OCI-LY3 (cell line): ENCODE measurements at regions not wholly inside any gene's neighbourhood (a gene's known extent, or its start where the extent isn't known, plus 50 kb on each side); places are given as distances from the start of the nearest gene placed in this dataset.

ENCODE experiments used
- H2AFZ ChIP-seq: fragments of 200-600, 300-600 bp; shearing (Covaris generic); 2 replicates; pipeline ENCODE4 v1.6.0; 2014; ENCODE audit warnings: antibody characterized with exemption, low read depth, low read length
- H3K27ac ChIP-seq: fragments of 200-600, 300-600 bp; sonication (generic); 2 replicates; pipeline ENCODE4 v1.5.1; 2014; ENCODE audit warnings: mild to moderate bottlenecking, low read length, moderate library complexity, mixed read lengths
- H3K27me3 ChIP-seq: fragments of 200-600, 300-600 bp; sonication (generic); 2 replicates; pipeline ENCODE4 v1.6.1; 2014; ENCODE audit warnings: low read depth, low read length, mixed read lengths
- H3K36me3 ChIP-seq: fragments of 200-600, 300-600 bp; sonication (generic); replicated peaks from 2 replicates; pipeline ENCODE3; 2014; ENCODE audit warnings: low read depth, low read length, mixed read lengths
- H3K4me1 ChIP-seq: fragments of 300-600, 200-600 bp; sonication (generic); 2 replicates; pipeline ENCODE4 v1.6.1; 2014; ENCODE audit warnings: low read length, mixed read lengths
- H3K4me2 ChIP-seq: fragments of 200-600, 300-600 bp; sonication (generic); 2 replicates; pipeline ENCODE4 v1.6.1; 2014; ENCODE audit warnings: low read length, mixed read lengths
- H3K4me3 ChIP-seq: fragments of 300-600, 200-600 bp; sonication (generic); 2 replicates; pipeline ENCODE4 v1.5.1; 2014; ENCODE audit warnings: antibody characterized with exemption, mild to moderate bottlenecking, low read length, moderate library complexity
- H3K79me2 ChIP-seq: fragments of 300-600, 200-600 bp; shearing (Covaris generic); 2 replicates; pipeline ENCODE4 v1.6.1; 2014; ENCODE audit warnings: mild to moderate bottlenecking, low read length, mixed read lengths
- H3K9ac ChIP-seq: fragments of 300-600, 200-600 bp; shearing (Covaris generic); 2 replicates; pipeline ENCODE4 v1.6.0; 2014; ENCODE audit warnings: mild to moderate bottlenecking, low read length, moderate library complexity
- H3K9me3 ChIP-seq: fragments of 200-600, 300-600 bp; shearing (Covaris generic); 2 replicates; pipeline ENCODE4 v1.6.1; 2014; ENCODE audit warnings: low read length, mixed read lengths; ENCODE audit not compliant: insufficient read depth
- H4K20me1 ChIP-seq: fragments of 200-600, 300-600 bp; sonication (generic); 2 replicates; pipeline ENCODE4 v1.6.1; 2016; ENCODE audit warnings: low read length, mixed read lengths; ENCODE audit not compliant: insufficient read depth
- EZH2phosphoT487 ChIP-seq: fragments of 200-600 bp; shearing (Covaris generic); IDR thresholded peaks from 2 replicates; pipeline ENCODE4 v1.6.1; 2018; ENCODE audit warnings: antibody characterized with exemption, mixed run types, low read depth
- TF ChIP-seq, protein P1 (sequence below): fragments of 200-600, 300-600 bp; sonication (generic); IDR thresholded peaks from 2 replicates; pipeline ENCODE4 v1.5.1; 2014; ENCODE audit warnings: antibody characterized with exemption, low read length, low read depth

DNA sequence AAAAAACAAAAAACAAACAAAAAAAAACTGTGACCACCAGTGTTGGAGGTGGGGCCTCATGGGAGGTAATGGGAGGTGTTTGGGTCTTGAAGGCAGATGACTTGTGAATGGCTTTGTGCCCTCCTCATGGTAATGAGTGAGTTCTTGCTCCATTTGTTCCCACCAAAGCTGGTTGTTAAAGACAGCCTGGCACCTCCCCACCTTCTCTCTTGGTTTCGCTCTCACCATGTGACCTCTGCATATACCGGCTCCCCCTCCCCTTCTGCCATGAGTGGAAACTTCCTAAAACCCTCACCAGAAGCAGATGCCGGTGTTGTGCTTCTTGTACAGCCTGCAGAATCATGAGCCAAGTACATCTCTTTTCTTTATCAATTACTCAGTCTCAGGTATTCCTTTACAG lies 61.5 kb upstream of the ATP11B start:
- Histone ChIP-seq H3K27ac (peak overlapping the region; percentile 25; the same call in 1 of the 2 replicates), H3K4me3 (no peak overlapping the region), H3K4me2 (peak overlapping the region; percentile 39), H3K27me3 (no peaks in the 10 kb centered on the region), H3K36me3 (peaks cover 7% of the 10 kb centered on the region), H2AFZ (no peak overlapping the region), H4K20me1 (no peaks in the 10 kb centered on the region), H3K4me1 (peaks cover 43% of the 10 kb centered on the region), H3K79me2 (no peaks in the 10 kb centered on the region), H3K9ac (no peak overlapping the region), H3K9me3 (no peaks in the 10 kb centered on the region; the same call in 1 of the 2 replicates)
- TF ChIP-seq EZH2phosphoT487: no peak

DNA sequence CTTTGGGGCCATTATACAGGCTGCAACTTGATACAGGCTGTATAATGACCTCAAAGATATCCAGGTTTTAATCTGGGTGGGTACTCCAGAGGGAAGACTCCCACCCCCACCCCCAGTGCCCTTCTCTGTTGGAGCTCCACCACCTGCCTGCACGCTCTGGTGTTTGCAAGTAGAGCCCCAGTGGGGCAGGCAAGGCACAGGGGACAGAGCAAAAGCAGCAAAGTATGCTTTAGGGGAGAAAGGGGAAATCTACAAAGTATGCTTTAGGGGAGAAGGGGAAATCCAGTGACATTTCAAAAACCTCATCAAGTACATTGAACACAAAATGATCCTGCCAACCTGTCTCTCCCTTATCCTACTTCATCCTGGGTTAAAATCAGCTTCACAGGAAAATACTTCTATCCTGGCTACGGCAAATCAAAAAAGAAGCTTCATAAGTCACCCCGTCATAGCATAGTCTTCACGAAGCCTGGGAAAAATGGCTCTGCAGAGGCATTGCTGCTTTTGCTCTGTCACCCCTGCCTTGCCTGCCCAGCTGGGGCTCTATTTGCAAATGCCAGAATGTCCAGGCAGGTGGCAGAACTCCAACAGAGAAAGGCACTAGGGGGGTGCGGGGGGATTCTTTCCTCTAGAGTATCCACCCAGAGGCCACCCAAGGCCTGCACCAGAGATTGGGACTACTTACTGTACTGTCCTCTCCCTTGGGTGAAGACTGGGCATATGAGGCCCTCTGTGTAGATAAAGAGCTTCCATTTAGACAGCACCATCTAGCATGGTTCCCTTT lies 60.9 kb upstream of the ATP11B start:
- Histone ChIP-seq H3K79me2 (no peaks in the 10 kb centered on the region), H3K9me3 (no peaks in the 10 kb centered on the region; the same call in 1 of the 2 replicates), H4K20me1 (no peaks in the 10 kb centered on the region), H3K9ac (no peak overlapping the region), H3K4me3 (no peak overlapping the region), H3K27me3 (no peaks in the 10 kb centered on the region), H3K36me3 (peaks cover 7% of the 10 kb centered on the region), H3K27ac (peak overlapping the region; percentile 25), H3K4me1 (peaks cover 43% of the 10 kb centered on the region), H2AFZ (no peak overlapping the region), H3K4me2 (peak overlapping the region; percentile 39)
- TF ChIP-seq, protein P1, sequence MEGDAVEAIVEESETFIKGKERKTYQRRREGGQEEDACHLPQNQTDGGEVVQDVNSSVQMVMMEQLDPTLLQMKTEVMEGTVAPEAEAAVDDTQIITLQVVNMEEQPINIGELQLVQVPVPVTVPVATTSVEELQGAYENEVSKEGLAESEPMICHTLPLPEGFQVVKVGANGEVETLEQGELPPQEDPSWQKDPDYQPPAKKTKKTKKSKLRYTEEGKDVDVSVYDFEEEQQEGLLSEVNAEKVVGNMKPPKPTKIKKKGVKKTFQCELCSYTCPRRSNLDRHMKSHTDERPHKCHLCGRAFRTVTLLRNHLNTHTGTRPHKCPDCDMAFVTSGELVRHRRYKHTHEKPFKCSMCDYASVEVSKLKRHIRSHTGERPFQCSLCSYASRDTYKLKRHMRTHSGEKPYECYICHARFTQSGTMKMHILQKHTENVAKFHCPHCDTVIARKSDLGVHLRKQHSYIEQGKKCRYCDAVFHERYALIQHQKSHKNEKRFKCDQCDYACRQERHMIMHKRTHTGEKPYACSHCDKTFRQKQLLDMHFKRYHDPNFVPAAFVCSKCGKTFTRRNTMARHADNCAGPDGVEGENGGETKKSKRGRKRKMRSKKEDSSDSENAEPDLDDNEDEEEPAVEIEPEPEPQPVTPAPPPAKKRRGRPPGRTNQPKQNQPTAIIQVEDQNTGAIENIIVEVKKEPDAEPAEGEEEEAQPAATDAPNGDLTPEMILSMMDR: no peak; the same call in 1 of the 2 replicates
- no peak for TF ChIP-seq EZH2phosphoT487

DNA sequence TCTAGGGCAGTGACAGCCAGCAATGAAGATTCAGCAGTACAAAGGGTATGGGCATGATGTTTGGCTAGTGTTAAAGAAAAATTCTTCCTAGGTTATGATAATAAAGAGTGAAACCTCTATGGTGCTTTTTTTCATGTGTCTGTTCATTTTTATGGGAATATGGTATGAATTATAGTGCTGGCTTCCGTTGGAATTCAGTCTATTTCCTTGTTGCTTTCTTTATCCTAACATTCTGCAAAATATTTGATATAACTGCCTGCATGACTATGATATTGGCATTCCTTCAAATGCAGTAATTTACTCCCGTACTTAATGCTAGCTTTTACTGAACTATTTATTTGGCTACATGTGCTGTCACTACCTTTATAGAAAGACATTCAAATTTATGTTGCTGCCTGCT lies 57.6 kb upstream of the ATP11B start:
- Histone ChIP-seq H3K9me3 (no peaks in the 10 kb centered on the region; the same call in 1 of the 2 replicates), H4K20me1 (no peaks in the 10 kb centered on the region), H3K4me2 (no peak overlapping the region), H3K79me2 (no peaks in the 10 kb centered on the region), H2AFZ (no peak overlapping the region), H3K9ac (no peak overlapping the region), H3K4me1 (peaks cover 22% of the 10 kb centered on the region), H3K4me3 (no peak overlapping the region), H3K36me3 (peaks cover 7% of the 10 kb centered on the region), H3K27me3 (peaks cover 3% of the 10 kb centered on the region; the same call in 1 of the 2 replicates), H3K27ac (no peak overlapping the region)
- TF ChIP-seq, protein P1: no peak
- no peak for TF ChIP-seq EZH2phosphoT487

DNA sequence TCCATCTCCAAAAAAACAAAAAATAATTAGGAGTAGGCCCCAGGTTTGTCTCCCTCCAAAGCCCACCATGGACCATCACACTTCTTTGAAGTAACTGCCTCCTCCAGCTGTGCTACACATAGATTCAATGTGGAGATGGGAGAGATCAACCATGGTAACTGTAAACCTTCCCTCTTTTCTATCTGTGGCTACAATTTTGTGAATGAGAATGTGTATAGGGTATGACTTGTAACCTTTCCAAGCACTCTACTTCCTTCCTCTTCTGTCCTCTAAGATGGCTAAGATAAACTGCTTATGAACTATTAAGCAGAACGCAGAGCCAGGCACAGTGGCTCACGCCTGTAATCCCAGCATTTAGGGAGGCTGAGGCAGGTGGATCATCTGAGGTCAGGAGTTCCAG lies 55.5 kb upstream of the ATP11B start:
- TF ChIP-seq, protein P1: no peak
- TF ChIP-seq EZH2phosphoT487: no peak
- Histone ChIP-seq H2AFZ (no peak overlapping the region), H3K4me3 (no peak overlapping the region), H3K79me2 (no peaks in the 10 kb centered on the region), H3K9ac (no peak overlapping the region), H3K27me3 (peaks cover 5% of the 10 kb centered on the region; the same call in 1 of the 2 replicates), H3K4me2 (no peak overlapping the region), H3K36me3 (no peaks in the 10 kb centered on the region), H3K27ac (no peak overlapping the region), H3K9me3 (no peaks in the 10 kb centered on the region), H3K4me1 (peaks cover 2% of the 10 kb centered on the region), H4K20me1 (no peaks in the 10 kb centered on the region)
